Limb (tissue), 2 donors: ENCODE measurements at regions not wholly inside any gene's neighbourhood (a gene's known extent, or its start where the extent isn't known, plus 50 kb on each side); places are given as distances from the start of the nearest gene placed in this dataset.
"Not testable (repeated sequence)": the region's sequence is repeated elsewhere in the genome, so short reads cannot be mapped to it uniquely, and the experiment has no call there.

Experiments used
- DNase-seq, 2 donors: peaks; one replicate each; pipeline ENCODE4 v3.0.0-alpha.2; 2016; ENCODE audit errors: extremely low spot score in 2 of 2

DNA sequence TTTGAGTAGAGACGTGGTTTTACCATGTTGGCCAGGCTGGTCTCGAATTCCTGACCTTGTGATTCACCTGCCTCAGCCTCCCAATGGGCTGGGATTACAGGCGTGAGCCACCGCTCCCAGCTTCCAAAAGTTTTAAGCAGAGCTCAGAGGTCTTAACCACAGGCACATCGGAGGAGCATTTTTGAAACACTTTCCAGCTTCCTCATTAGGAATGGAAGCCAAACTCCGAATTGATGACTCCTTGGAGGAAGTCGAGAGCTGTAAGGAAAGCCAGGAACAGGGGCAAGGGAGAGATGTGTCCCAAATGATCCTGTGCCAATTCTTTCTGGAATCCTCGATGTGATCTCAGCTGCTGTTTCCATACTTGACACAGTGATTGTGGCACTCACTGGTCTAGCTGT, 56.2 kb upstream of the CCZ1B start:
- DNase-seq: not testable (repeated sequence)

DNA sequence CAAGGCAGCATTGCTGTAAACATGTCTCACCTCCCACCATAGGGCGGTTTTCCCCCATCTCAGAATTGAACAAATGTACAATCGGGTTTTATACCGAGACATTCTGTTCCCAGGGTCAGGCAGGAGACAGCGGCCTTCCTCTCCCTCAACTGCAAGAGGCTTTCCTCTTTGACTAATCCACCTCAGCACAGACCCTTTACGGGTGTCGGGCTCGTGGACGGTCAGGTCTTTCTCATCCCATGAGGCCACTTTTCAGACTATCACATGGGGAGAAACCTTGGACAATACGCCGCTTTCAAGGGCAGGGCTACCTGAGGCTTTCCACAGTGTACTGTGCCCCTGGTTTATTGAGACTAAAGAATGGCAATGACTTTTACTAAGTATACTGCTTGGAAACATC, 57.7 kb upstream of the CCZ1B start:
- not testable (repeated sequence) for DNase-seq

DNA sequence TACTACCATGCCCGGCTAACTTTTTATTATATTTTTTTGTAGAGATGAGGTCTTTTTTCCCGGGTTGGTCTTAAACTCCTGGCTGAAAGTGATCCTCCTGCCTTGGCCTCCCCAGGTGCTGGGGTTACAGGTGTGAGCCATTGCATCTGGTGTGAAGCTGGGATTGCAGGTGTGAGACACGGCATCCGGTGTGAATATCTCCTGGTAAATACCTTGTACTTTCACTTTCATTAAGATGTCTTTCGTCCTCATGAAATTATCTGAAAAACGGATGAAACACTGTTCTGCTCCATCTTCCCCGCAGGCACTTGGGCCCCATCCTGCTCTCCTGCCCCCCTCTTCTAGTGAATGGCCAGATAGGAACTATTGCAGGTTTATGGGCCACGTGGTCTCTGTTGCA, 60.1 kb upstream of the CCZ1B start:
- DNase-seq: no peak

DNA sequence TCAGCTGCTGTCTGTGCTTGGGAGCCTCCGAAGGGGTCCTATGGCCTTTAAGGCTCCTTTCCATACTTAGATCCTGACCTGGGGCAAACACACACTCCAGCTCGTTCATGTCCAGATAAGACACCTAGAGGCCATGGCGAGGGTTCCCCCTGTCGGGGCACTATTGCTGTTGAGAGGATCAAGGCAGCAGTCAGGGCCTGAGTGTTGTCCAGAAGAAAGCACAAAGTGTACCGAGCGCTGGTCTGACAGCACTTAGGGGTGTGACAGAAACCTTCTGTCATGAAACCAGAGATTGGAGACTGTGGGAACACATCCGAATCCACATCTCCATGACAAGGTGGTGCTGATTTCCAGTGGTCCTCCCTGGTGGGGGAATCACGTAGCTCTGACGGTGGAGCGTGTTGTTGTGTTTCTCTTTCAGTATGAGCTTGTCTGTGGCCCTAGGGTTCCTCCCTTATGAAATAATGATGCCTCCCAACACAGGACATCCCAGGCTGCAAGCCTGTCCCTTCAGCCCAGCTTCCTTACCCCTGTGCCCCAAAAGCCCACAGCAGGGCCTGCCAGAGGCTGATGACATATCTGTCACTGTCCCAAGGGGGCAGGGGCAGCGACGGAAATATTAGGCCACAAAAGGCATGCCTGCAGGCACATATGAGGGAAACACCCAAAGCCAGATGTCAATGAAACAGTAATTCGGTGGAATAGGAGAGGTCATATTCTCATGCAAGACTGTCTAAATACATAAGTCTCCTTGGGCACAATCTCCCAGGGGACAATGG, 62.4 kb upstream of the CCZ1B start:
- not testable (repeated sequence) for DNase-seq

DNA sequence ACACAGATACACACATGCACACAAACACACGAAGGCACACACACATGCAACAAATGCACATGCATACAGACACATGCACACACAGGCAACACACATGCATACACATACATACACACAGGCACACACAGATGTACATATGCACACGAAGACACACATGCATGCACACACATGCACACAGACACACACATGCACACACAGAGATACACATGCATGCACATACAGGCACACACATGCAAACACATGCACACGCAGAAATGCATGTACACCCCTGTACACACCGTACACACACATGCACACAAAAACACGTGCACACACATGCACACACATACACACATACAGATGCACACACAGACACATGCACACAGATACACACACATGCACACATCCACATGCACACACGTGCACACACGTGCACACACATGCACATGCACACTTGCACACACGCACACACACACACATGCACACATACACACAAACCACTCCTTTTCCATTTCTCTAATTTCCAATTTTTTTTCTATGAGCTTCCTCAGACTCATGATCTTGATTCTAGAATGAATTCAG, 63.3 kb upstream of the CCZ1B start:
- no peak for DNase-seq

DNA sequence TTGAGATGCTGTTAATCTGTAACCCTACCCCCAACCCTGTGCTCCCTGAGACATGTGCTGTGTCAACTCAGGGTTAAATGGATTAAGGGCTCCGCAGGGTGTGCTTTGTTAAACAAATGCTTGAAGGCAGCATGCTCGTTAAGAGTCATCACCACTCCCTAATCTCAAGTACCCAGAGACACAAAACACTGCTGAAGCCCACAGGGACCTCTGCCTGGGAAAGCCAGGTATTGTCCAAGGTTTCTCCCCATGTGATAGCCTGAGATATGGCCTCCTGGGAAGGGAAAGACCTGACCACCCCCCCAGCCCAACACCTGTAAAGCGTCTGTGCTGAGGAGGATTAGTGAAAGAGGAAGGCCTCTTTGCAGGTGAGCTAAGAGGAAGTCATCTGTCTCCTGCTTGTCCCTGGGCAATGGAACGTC, 76.0 kb upstream of the CCZ1B start:
- DNase-seq: not testable (repeated sequence)

DNA sequence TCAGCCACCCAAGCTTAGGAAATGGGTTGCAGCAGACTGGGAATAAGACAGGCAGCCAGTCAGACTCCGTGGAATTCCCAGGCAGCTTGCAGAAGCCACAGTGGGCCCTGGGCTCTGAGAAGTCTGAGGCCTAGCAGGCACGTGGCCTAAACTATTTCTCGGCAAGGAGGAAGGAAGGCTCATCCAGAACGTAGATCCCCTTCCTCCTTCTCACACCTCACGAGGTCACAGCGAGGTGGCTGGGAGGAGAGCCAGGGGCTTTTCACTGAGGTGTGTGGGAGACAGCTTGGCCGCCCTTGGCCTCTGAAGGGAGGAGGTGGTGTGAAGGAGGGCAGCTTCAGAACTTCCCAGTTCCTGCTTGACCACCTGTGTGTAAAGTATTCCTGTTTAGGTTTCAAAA, 77.2 kb upstream of the CCZ1B start:
- not testable (repeated sequence) for DNase-seq

DNA sequence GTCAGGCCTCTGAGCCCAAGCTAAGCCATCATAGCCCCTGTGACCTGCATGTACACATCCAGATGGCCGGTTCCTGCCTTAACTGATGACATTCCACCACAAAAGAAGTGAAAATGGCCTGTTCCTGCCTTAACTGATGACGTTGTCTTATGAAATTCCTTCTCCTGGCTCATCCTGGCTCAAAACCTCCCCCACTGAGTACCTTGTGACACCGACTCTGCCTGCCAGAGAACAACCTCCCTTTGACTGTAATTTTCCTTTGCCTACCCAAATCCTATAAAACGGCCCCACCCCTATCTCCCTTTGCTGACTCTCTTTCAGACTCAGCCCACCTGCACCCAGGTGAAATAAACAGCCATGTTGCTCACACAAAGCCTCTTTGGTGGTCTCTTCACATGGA, 77.7 kb upstream of the CCZ1B start:
- DNase-seq: not testable (repeated sequence)

DNA sequence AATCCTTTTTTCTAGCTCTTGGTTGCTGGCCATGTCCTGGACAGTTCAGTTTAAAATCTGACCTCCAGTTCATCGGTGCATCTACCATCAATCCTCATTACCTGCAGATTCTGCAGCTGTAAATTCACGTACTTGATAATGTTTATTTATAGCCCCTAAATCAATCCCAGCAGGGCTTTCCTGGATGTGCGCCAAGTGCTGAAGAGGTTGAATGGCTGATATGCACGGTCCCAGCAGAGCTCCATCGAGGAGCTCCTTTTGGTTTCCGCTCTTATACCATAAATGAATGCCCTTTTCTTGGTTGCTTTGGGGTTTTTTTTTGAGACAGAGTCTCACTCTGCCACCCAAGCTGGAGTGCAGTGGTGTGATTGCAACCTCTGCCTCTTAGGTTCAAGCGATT, 91.2 kb upstream of the CCZ1B start:
- DNase-seq: no peak

DNA sequence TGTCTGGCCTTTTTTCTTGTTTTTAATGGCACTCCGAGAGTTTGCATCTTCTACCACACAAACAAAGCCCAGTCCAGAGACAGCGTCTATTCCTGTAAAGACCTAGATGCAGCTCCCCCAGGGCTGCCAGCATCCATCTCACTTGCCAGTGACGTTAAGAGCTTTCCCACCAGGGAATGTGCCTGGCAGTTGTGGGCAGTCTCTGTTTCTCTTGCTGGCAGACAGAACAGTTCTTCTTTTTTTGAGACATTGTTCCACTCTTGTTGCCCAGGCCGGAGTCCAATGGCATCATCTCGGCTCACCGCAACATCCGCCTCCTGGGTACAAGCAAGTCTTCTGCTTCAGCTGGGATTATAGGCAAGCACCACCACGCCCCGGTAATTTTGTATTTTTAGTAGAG, 93.1 kb upstream of the CCZ1B start:
- not testable (repeated sequence) for DNase-seq

DNA sequence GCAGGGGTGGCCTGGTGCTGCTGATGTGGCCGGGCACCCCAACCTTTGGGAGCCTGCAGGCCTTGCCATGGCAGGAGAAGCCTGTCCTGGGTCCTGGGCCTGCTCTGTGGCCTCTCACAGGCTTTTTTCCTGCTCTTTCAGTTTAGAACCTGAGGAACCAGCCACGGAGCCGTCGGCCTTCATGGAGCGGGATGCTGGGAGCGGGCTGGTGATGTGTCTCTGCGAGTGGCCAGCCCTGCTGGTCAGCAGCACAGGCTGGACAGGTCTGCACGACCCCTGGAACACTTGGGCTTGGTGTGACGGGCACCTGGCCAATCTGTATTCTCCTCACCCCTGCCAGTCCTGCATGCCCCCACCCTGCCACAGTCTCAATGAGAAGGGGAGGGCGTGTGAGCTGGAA, 98.4 kb upstream of the CCZ1B start:
- not testable (repeated sequence) for DNase-seq

DNA sequence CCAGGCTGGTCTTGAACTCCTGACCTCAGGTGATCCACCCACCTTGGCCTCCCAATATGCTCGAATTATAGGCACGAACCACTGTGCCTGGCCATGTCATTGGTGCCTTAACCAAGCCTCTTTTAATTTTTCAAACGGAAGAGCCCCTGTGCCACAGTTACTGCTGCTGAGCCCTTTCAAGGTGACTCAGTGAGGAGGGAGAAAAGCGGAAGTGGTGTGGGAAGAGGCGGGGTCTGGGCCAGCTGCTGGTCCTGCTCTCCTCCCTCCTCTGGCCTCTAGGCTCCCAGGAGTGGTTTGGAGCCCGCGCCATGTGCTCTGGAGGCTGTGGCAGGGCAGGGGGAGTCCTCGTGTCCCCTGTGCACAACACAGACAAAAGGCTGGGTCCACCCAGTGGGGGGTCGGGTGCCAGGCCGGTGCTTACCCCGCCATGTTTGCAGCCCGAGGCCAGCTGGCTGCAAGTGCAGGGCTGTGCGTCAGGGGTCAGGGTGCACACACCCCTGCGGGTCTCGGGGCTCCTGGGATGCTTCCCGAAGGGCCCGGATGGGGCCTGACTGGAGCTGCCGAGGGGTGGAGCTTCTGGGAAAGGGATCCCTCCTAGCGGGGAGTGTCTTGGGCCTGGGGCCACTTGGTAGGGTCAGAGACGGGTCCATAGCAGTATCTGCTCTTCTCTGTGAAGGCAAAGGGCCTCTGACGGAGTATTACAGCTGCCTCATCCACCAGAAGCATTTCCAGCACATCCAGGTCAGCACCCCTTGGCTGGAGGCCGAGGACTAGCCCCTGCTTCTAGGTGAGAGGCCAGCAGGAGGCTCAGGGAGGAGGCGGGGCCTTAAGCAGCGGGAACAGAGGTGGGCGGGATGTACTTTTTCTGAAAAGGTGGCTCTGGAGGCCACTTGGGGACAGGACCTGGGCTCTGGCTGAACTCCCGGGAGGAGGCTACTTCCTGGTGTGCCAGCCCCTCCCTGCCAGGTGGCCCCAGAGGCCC, 100.4 kb upstream of the CCZ1B start:
- not testable (repeated sequence) for DNase-seq

DNA sequence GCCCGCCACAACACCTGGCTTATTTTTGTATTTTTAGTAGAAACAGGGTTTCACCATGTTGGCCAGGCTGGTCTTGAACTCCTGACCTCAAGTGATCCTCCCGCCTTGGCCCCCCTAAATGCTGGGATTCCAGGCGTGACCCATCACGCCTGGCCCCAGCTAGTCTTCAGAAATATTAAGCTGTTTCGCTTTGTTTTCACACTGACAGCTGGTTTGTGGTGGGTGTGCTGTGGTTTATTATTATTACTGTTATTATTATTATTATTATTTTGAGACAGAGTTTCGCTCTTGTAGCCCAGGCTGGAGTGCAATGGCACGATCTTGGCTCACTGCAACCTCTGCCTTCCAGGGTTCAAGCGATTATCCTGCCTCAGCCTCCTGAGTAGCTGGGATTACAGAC, 101.6 kb upstream of the CCZ1B start:
- DNase-seq: not testable (repeated sequence)

DNA sequence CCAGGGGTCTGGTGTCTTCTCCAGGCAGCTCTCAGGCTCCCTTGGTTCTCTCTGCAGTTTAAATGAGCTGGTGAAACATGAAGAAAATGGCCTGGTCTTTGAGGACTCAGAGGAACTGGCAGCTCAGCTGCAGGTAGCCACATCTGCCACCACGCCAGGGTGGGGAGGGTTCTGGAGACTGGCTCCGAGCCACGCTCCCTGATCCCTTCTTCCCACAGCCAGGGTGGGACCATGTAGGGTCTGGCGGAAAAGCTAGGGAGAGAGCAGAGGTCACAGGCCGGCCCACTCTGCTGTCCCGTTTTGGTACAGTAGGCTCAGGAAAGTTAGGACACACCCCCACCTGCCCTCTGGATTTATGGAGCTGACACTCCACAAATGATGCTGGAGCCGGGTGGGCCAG, 103.5 kb upstream of the CCZ1B start:
- DNase-seq: not testable (repeated sequence)

DNA sequence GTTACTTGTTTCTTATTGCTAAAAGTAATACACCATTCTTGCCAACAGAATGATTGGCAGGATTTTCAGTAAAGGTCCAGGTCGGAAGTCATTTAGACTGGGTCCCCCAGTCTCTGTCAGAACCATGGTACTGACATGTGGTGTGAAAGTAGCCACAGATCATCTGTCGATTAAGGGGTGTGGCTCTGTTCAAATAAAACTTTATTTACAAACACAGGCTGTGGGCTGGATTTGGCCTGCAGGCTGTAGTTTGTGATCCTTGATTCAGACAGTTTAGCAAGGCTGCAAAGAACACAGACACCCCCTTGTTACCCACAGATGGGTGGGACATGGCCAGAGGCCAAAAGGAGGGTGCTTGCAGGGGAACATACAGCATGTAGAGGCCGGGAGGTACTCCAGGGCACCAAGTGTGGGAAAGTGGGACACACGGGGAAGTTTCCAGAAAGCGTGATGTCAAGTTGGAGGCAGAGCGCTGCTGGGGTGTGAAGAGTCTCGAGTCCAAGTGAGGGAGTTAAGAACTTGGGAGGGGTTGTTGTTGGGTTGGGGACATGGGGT, 104.1 kb upstream of the CCZ1B start:
- not testable (repeated sequence) for DNase-seq

DNA sequence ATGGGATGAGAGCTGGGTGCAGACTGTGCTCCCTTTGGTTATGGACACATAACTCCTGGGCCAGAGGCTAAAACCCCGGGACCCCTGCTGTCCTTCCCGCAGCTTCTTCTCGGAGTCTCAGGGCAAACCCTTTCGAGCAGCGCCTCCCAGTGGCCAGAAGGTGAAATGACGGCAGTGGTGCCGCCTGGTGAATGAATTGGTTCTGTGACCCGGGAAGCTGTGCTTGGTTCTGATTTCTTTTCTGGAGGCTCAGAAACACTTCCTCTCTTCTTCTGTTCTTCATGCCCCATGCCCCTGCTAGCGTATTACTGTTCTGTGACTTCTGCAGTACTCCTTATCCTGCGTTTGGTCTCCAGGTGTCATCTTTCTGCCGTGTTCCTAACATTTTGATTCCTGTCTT, 104.7 kb upstream of the CCZ1B start:
- DNase-seq: not testable (repeated sequence)

DNA sequence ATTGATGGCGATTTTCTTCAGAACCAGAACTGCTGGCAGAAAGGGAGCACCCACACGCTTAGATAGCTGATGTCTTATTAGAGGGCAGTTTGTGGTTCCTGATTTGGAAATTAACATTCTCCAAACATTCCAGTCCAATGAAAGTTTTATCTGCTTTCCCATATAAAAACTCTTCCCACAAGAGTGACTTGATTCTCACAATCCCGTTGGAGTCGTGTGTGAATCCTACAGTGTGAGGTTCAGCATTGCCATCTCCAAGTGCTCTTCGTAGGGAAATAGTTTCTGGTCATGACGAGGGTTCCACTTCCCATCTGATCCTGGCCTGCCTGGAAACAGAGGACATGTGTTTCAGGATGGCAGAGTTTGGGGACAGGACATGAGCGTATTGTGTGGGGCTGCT, 105.4 kb upstream of the CCZ1B start:
- not testable (repeated sequence) for DNase-seq

DNA sequence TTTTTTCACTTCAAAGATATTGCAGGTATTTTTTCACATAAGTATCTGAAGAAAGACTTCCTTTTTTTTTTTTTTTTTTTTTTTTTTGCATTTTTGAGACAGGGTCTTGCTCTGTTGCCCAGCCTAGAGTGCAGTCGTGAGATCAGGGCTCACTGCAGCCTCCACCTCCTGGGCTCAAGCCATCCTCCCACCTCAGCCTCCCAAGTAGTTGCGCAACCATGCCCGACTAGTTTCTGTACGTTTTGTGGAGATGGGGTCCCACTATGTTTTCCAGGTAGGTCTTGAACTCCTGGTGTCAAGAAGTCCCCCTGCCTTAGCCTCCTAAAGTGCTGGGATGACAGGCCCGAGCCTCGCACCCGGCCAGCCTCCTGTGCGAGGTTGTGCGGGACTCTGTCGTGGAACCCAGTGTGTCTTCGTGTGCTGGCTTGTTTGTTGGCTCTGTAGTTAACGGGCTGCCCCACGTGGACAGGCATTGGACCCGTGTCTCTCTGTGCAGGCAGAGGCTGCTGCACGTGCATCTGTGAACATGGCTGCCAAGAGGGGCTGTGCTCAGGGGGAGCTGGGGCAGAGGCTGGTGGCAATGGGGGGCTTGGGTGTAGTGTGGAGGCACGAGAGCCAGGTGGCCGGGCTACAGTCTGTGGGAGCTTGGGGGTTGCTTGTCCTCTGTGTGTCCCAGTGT, 108.0 kb upstream of the CCZ1B start:
- DNase-seq: not testable (repeated sequence)

DNA sequence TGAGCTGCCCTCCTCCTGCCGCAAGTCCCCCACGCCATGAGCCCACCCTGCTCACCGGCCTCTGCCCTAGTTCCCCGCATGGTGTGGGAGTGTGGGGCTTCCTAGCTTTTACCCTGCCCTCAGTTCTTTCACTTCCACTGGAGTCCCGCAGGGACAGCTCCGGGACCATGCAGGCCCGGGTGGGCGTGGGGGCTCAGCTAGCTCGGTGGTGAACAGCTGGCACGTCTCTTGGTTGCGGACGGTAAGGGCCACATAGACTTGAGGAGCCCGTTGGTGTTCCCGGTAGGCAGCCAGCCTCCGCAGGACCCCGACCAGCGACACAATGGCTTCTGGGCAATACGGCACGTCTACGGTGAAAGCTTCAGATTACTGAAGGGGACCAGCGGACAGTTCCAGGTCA, 108.9 kb upstream of the CCZ1B start:
- no peak for DNase-seq

DNA sequence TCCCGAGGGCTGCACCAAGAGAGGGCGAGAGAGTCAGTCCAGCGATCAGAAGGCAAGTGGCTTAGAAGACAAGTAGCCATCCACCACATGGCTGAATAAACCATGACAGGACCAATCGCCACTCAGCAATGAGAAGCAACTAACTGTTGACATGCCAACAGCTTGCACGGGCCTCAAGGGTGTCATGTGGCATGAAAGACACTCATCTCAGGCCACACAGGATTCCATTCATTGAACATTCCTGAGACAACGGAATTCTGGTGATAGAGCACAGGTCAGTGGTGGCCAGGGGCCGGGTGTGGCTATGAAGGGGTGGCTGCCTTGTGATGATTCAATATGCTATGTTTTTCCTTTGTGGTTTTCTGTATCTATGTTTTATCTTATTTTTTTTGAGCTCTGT, 110.6 kb upstream of the CCZ1B start:
- not testable (repeated sequence) for DNase-seq

DNA sequence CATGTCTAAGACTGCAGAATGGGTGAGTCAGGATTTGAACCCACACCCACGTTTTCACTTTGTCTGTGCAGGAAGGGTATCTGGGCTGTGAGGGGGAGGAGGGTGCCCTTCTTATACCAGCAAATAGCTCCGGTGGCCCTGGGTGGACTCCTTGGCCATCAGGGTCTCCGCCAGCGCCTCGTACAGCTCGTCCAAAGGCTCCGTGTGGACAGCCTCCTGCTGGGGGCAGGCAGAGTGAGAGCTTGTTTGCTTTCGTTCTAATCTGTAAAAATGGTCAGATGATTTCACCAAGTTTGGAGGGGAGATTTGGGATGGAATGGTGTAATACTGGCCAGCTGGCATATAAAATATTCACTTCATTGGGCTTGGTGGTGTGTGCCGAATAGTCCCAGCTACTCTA, 111.7 kb upstream of the CCZ1B start:
- not testable (repeated sequence) for DNase-seq
